ENCODE measurements at regions not wholly inside any gene's neighbourhood (a gene's known extent, or its start where the extent isn't known, plus 50 kb on each side); places are given as distances from the start of the nearest gene placed in this dataset. TPM values are rescaled to one million over a fixed set of nuclear protein-coding genes. Genes with fewer than 3 reads are reported as not detected.

DNA sequence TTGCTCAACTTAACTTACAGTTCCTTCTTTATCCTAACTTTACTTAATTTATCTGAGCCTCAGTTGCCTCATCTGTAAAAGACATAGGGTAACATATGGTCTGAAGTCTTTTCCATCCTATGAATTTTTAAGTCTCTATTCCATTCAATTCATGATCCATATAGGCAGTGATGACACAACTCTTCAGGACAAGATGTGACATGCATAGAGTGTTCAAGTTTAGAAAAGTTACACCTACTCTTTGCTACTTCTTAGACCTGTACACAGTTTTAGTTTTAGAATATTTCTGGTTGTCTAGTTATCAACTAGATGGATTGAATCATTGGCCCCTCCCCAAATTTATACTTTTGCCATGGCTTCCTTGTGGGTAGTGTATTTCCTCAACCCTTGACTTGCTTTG lies 50.7 kb upstream of the ELL2 start:
- Histone ChIP-seq H3K27me3 (ENCODE audit: insufficient read depth, low read length) (no peaks in the 10 kb centered on the region), H3K9ac (ENCODE audit: low read length) (no peak overlapping the region), H3K4me1 (ENCODE audit: control insufficient read depth in 1 of 2, insufficient read depth in 2 of 2, low read length in 2 of 2) (no peaks in the 10 kb centered on the region), H3K9me3 (ENCODE audit: control insufficient read depth in 1 of 2, insufficient read depth in 1 of 2, low read depth in 1 of 2, low read length in 2 of 2) (no peaks in the 10 kb centered on the region), H3K36me3 (ENCODE audit: control insufficient read depth in 1 of 2, insufficient read depth in 2 of 2, low read length in 2 of 2) (no peaks in the 10 kb centered on the region), H3K4me3 (replicated peaks in 1 of 2; ENCODE audit: low read depth in 1 of 2, low read length in 2 of 2) (no peak overlapping the region), H3K9me2 (ENCODE audit: insufficient read depth) (no peaks in the 10 kb centered on the region), H4K20me1 (ENCODE audit: insufficient read depth) (no peaks in the 10 kb centered on the region), H2AFZ (ENCODE audit: low read depth, low read length, poor library complexity, severe bottlenecking) (no peak overlapping the region), H3K27ac (ENCODE audit: low read depth, low read length) (no peak overlapping the region), H3K79me2 (ENCODE audit: insufficient read depth, low read length) (no peaks in the 10 kb centered on the region), H3K4me2 (ENCODE audit: low read length) (no peak overlapping the region)
- ChIA-PET CTCF (no interaction called here), POLR2A (interaction anchor here (0.7 kb wide), 1 partner anchor 12 kb away, joined by 3 read pairs; no protein-coding TSS in a partner anchor), RAD21 (ENCODE audit: low non-redundant PET in 1 of 2, low total read pairs in 2 of 2, uncharacterized antibody in 2 of 2, unreplicated experiment in 2 of 2) (no interaction called here)
- no peak for DNase-seq (ENCODE audit: low read depth, low spot score)
- TF ChIP-seq JUND (IDR thresholded peaks at IDR 0.05) (no peak), FOSL1 (IDR thresholded peaks at IDR 0.05; ENCODE audit: low read depth) (no peak), ELF1 (IDR thresholded peaks at IDR 0.05; ENCODE audit: borderline replicate concordance, low read depth) (no peak)
- TF ChIP-seq, protein P1, sequence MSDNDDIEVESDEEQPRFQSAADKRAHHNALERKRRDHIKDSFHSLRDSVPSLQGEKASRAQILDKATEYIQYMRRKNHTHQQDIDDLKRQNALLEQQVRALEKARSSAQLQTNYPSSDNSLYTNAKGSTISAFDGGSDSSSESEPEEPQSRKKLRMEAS (IDR thresholded peaks at IDR 0.05): no peak
- BruUV-seq (replicated peaks): no TSS peak
- no peak for ATAC-seq
- intact Hi-C loops (cut with micrococcal nuclease): no loop called here

MicroRNA genes in the stretch of these regions (microRNA counts, 767-probe panel; counts per million panel counts)
- microRNA hsa-miR-583: not detected

Small RNA genes lying in the stretch of these regions (microRNA-seq; reads per million reads assigned to microRNA genes)
- gene MIR583 (ENCODE audit: borderline number of aligned reads): 1.6 reads per million

All from HCT116 (cell line).